Liver (tissue), 8 donors: ENCODE measurements at regions not wholly inside any gene's neighbourhood (a gene's known extent, or its start where the extent isn't known, plus 50 kb on each side); places are given as distances from the start of the nearest gene placed in this dataset.

Source experiments
- DNase-seq: peaks from one replicate; pipeline ENCODE4 v3.0.0-alpha.2; 2017; ENCODE audit warnings: low spot score
- H3K27ac ChIP-seq, 2 donors: one replicate each; pipeline ENCODE4 v1.7.0; 2013; ENCODE audit warnings: inconsistent platforms in 2 of 2, low read length in 2 of 2, control low read depth in 1 of 2, low read depth in 1 of 2, mild to moderate bottlenecking in 1 of 2
- H3K27me3 ChIP-seq, 4 donors: one replicate each; pipeline versions ENCODE4 v1.6.1 to v1.7.0; 2013; ENCODE audit warnings: low read length in 3 of 4, inconsistent platforms in 1 of 4, mild to moderate bottlenecking in 1 of 4, moderate library complexity in 1 of 4; ENCODE audit not compliant: control insufficient read depth in 4 of 4, insufficient read depth in 4 of 4
- H3K36me3 ChIP-seq, 4 donors: one replicate each; pipeline versions ENCODE4 v1.6.1 to v1.7.0; 2013; ENCODE audit warnings: low read length in 3 of 4, mild to moderate bottlenecking in 3 of 4, low read depth in 1 of 4, moderate library complexity in 1 of 4; ENCODE audit not compliant: control insufficient read depth in 4 of 4, insufficient read depth in 3 of 4
- H3K4me1 ChIP-seq, 4 donors: one replicate each; pipeline versions ENCODE4 v1.6.1 to v1.7.0; 2013; ENCODE audit warnings: low read length in 3 of 4, mild to moderate bottlenecking in 3 of 4, moderate library complexity in 1 of 4; ENCODE audit not compliant: control insufficient read depth in 4 of 4, insufficient read depth in 4 of 4
- H3K4me3 ChIP-seq, 3 donors: one replicate each; pipeline versions ENCODE4 v1.6.1 to v1.7.0; 2013; ENCODE audit warnings: low read length in 3 of 3, control low read depth in 1 of 3, low read depth in 1 of 3, mild to moderate bottlenecking in 1 of 3
- H3K9ac ChIP-seq, 2 donors: one replicate each; pipeline ENCODE4 v1.7.0; 2013; ENCODE audit warnings: low read length in 2 of 2, mild to moderate bottlenecking in 2 of 2, moderate library complexity in 2 of 2, control low read depth in 1 of 2, low read depth in 1 of 2
- H3K9me3 ChIP-seq, 4 donors: one replicate each; pipeline versions ENCODE4 v1.6.1 to v1.7.0; 2013; ENCODE audit warnings: low read length in 3 of 4; ENCODE audit not compliant: control insufficient read depth in 4 of 4
- CTCF ChIP-seq: fragments of 150-350 bp; IDR thresholded peaks from 2 replicates; pipeline ENCODE4 v1.5.1; 2017; ENCODE audit warnings: improper control_type of control experiment, low read depth, low read length; ENCODE audit not compliant: missing input control
- EGR1 ChIP-seq, 2 donors: IDR thresholded peaks; 2 replicates each; pipeline ENCODE4 v1.6.1; 2016 to 2018; ENCODE audit warnings: antibody characterized with exemption in 2 of 2, low read depth in 2 of 2
- FOXA1 ChIP-seq: IDR thresholded peaks from 2 replicates; pipeline ENCODE4 v1.6.1; 2016; ENCODE audit warnings: antibody characterized with exemption
- FOXA2 ChIP-seq: IDR thresholded peaks from 2 replicates; pipeline ENCODE4 v1.6.1; 2016; ENCODE audit warnings: antibody characterized with exemption
- GABPA ChIP-seq, 2 donors: IDR thresholded peaks in 1 of 2; conservative IDR thresholded peaks in 1 of 2; 2 replicates each; pipeline ENCODE4 v1.6.1; 2016; ENCODE audit warnings: antibody characterized with exemption in 2 of 2, mild to moderate bottlenecking in 1 of 2, moderate library complexity in 1 of 2
- HNF4A ChIP-seq, 2 donors: conservative IDR thresholded peaks; 2 replicates each; pipeline ENCODE4 v1.6.1; 2016; ENCODE audit warnings: antibody characterized with exemption in 2 of 2, mild to moderate bottlenecking in 2 of 2
- HNF4G ChIP-seq: IDR thresholded peaks from 2 replicates; pipeline ENCODE4 v1.6.1; 2016; ENCODE audit warnings: antibody characterized with exemption
- JUND ChIP-seq, 2 donors: IDR thresholded peaks; 2 replicates each; pipeline ENCODE4 v1.6.1; 2016; ENCODE audit warnings: antibody characterized with exemption in 2 of 2
- NR2F2 ChIP-seq: IDR thresholded peaks from 2 replicates; pipeline ENCODE4 v1.6.1; 2016; ENCODE audit warnings: antibody characterized with exemption
- RXRA ChIP-seq, 2 donors: IDR thresholded peaks; 2 replicates each; pipeline ENCODE4 v1.6.1; 2017 to 2018; ENCODE audit warnings: antibody characterized with exemption in 2 of 2, mild to moderate bottlenecking in 1 of 2
- SP1 ChIP-seq: IDR thresholded peaks from 2 replicates; pipeline ENCODE4 v1.6.1; 2018; ENCODE audit warnings: antibody characterized with exemption, mild to moderate bottlenecking
- TAF1 ChIP-seq: conservative IDR thresholded peaks from 2 replicates; pipeline ENCODE4 v1.6.1; 2016; ENCODE audit warnings: antibody characterized with exemption, mild to moderate bottlenecking
- YY1 ChIP-seq: IDR thresholded peaks from 2 replicates; pipeline ENCODE4 v1.6.1; 2016; ENCODE audit warnings: antibody characterized with exemption, mild to moderate bottlenecking
- WGBS: extraction: QIAGEN DNeasy Blood & Tissue Kit; methylation state at CpG from one replicate; pipeline ENCODE4 v1.1.7; 2013; 5-methylcytosine and 5-hydroxymethylcytosine counted together
- TF ChIP-seq, protein P1 (sequence below): IDR thresholded peaks from 2 replicates; pipeline ENCODE4 v1.6.1; 2016; ENCODE audit warnings: antibody characterized with exemption
- TF ChIP-seq, protein P2 (sequence below): IDR thresholded peaks from 2 replicates; pipeline ENCODE4 v1.6.1; 2016; ENCODE audit warnings: antibody characterized with exemption
- TF ChIP-seq, protein P3 (sequence below): IDR thresholded peaks from 2 replicates; pipeline ENCODE4 v1.6.1; 2016; ENCODE audit warnings: antibody characterized with exemption, mild to moderate bottlenecking
- TF ChIP-seq, protein P4 (sequence below): IDR thresholded peaks from 2 replicates; pipeline ENCODE4 v1.6.1; 2016; ENCODE audit warnings: antibody characterized with exemption
- donor health status: healthy.
- donor health status: healthy.
- donor health status: healthy.
- donor health status: healthy.
- donor health status: healthy.

GRCh38 chr22:49600891-49601431 lies 226.7 kb downstream of the BRD1 start:
- no peak for DNase-seq
- no peaks in the 10 kb centered on the region for H3K4me1 ChIP-seq
- no peak overlapping the region for H3K4me3 ChIP-seq
- 79% methylated on average over 13 of the region's 13 CpGs for WGBS
- no peak for TF ChIP-seq HNF4G
- TF ChIP-seq HNF4A (conservative IDR thresholded peaks at IDR 0.05), result no peak
- no peak for TF ChIP-seq EGR1 (IDR thresholded peaks at IDR 0.05; ENCODE audit: low read depth in 2 of 2)
- TF ChIP-seq CTCF, result no peak
- TF ChIP-seq, protein P1, sequence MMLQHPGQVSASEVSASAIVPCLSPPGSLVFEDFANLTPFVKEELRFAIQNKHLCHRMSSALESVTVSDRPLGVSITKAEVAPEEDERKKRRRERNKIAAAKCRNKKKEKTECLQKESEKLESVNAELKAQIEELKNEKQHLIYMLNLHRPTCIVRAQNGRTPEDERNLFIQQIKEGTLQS, result no peak
- no peak for TF ChIP-seq YY1
- no peak for TF ChIP-seq JUND (IDR thresholded peaks at IDR 0.05)
- TF ChIP-seq, protein P2, sequence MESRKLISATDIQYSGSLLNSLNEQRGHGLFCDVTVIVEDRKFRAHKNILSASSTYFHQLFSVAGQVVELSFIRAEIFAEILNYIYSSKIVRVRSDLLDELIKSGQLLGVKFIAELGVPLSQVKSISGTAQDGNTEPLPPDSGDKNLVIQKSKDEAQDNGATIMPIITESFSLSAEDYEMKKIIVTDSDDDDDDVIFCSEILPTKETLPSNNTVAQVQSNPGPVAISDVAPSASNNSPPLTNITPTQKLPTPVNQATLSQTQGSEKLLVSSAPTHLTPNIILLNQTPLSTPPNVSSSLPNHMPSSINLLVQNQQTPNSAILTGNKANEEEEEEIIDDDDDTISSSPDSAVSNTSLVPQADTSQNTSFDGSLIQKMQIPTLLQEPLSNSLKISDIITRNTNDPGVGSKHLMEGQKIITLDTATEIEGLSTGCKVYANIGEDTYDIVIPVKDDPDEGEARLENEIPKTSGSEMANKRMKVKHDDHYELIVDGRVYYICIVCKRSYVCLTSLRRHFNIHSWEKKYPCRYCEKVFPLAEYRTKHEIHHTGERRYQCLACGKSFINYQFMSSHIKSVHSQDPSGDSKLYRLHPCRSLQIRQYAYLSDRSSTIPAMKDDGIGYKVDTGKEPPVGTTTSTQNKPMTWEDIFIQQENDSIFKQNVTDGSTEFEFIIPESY, result no peak
- TF ChIP-seq NR2F2, result no peak
- TF ChIP-seq GABPA (IDR thresholded peaks at IDR 0.05 in 1 of 2, conservative IDR thresholded peaks at IDR 0.05 in 1 of 2), result no peak
- TF ChIP-seq, protein P3, sequence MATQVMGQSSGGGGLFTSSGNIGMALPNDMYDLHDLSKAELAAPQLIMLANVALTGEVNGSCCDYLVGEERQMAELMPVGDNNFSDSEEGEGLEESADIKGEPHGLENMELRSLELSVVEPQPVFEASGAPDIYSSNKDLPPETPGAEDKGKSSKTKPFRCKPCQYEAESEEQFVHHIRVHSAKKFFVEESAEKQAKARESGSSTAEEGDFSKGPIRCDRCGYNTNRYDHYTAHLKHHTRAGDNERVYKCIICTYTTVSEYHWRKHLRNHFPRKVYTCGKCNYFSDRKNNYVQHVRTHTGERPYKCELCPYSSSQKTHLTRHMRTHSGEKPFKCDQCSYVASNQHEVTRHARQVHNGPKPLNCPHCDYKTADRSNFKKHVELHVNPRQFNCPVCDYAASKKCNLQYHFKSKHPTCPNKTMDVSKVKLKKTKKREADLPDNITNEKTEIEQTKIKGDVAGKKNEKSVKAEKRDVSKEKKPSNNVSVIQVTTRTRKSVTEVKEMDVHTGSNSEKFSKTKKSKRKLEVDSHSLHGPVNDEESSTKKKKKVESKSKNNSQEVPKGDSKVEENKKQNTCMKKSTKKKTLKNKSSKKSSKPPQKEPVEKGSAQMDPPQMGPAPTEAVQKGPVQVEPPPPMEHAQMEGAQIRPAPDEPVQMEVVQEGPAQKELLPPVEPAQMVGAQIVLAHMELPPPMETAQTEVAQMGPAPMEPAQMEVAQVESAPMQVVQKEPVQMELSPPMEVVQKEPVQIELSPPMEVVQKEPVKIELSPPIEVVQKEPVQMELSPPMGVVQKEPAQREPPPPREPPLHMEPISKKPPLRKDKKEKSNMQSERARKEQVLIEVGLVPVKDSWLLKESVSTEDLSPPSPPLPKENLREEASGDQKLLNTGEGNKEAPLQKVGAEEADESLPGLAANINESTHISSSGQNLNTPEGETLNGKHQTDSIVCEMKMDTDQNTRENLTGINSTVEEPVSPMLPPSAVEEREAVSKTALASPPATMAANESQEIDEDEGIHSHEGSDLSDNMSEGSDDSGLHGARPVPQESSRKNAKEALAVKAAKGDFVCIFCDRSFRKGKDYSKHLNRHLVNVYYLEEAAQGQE, result no peak
- TF ChIP-seq SP1, result no peak
- no peak for TF ChIP-seq FOXA1
- no peak for TF ChIP-seq TAF1
- TF ChIP-seq, protein P4, sequence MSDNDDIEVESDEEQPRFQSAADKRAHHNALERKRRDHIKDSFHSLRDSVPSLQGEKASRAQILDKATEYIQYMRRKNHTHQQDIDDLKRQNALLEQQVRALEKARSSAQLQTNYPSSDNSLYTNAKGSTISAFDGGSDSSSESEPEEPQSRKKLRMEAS, result no peak
- no peak for TF ChIP-seq RXRA (IDR thresholded peaks at IDR 0.05)
- peaks cover 2 to 8% (median 3%) of the 10 kb centered on the region in 4 donors for H3K9me3 ChIP-seq
- H3K27me3 ChIP-seq, result peaks cover 0 to 2% (median 0%) of the 10 kb centered on the region in 4 donors
- H3K36me3 ChIP-seq, result no peaks in the 10 kb centered on the region
- no peak overlapping the region for H3K9ac ChIP-seq
- no peak overlapping the region for H3K27ac ChIP-seq

- TF ChIP-seq, protein P3, result no peak
- TF ChIP-seq GABPA (IDR thresholded peaks at IDR 0.05 in 1 of 2, conservative IDR thresholded peaks at IDR 0.05 in 1 of 2) (no peak), TAF1 (no peak), FOXA2 (no peak), SP1 (no peak)
- TF ChIP-seq, protein P2, result no peak
- DNase-seq, result no peak
- H3K36me3 ChIP-seq, result no peaks in the 10 kb centered on the region
- H3K27ac ChIP-seq, result no peak overlapping the region
- H3K27me3 ChIP-seq, result peaks cover 0 to 2% (median 0%) of the 10 kb centered on the region in 4 donors
- no peaks in the 10 kb centered on the region for H3K4me1 ChIP-seq
- H3K9ac ChIP-seq, result no peak overlapping the region
- no peak overlapping the region for H3K4me3 ChIP-seq
- WGBS, result 85% methylated on average over 20 of the region's 20 CpGs
- peaks cover 2 to 8% (median 3%) of the 10 kb centered on the region in 4 donors for H3K9me3 ChIP-seq
These were observed 227.2 kb downstream of the BRD1 start for GRCh38 chr22:49600468-49600867.
